Hepatic stellate cell (primary cell): ENCODE measurements at regions not wholly inside any gene's neighbourhood (a gene's known extent, or its start where the extent isn't known, plus 50 kb on each side); places are given as distances from the start of the nearest gene placed in this dataset.

Experiments
- DNase-seq: peaks from one replicate; pipeline ENCODE4 v3.0.0; 2011; ENCODE audit warnings: low spot score

GRCh38 chr15:81524496-81524895 lies 150.5 kb upstream of the TMC3 start:
- no peak for DNase-seq

DNA sequence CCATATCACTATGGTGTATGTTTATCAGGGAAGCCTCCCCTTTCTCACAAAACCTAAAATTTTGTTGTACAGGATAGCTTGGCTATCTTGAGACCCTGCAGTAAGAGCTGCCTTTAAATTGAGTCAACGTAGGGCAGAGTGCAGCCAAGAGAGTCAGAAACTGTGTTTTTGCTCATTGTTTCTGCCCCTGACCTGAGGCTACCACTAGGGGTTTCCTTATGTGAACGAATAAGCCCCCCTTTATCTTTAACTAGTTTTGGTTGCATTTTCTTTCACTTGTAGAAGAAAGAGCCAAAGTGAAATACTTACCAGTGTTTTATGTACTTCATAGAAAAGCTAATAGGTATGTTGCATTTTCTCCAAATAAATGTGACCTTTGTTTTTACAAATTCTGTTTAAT lies 149.9 kb upstream of the TMC3 start:
- no peak for DNase-seq

DNA sequence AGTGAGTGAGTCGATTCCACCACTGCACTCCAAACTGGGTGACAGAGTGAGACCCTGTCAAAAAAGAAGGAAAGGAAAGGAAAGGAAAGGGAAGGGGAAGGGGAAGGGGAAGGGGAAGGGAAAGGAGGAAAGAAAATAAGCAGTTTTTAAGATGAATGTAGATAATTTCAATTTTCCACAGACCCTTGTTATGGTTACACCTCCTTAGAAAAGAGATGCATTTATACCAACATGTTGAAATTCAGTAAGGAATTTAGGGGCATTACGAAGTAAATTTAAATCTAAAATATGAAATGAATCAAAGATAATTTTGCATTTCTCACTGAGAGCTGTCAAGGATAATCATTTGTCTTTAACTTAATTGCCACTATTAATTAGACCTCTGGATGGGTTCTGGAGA lies 146.5 kb upstream of the TMC3 start:
- DNase-seq = no peak

GRCh38 chr15:81516461-81516860 lies 142.4 kb upstream of the TMC3 start:
- DNase-seq = no peak

- no peak for DNase-seq
Observed at GRCh38 chr15:81516012-81516411, 142.0 kb upstream of the TMC3 start.

- DNase-seq = no peak
Observed at GRCh38 chr15:81514725-81515124, 140.7 kb upstream of the TMC3 start.

GRCh38 chr15:81511138-81511537 lies 137.1 kb upstream of the TMC3 start:
- DNase-seq = no peak

- DNase-seq = no peak
Observed at GRCh38 chr15:81507831-81508230, 133.8 kb upstream of the TMC3 start.

GRCh38 chr15:81506936-81507335 lies 132.9 kb upstream of the TMC3 start:
- DNase-seq = no peak

GRCh38 chr15:81506071-81506470 lies 132.1 kb upstream of the TMC3 start:
- no peak for DNase-seq

- DNase-seq = peak; percentile 24
Observed at GRCh38 chr15:81504170-81504905, 130.3 kb upstream of the TMC3 start.

DNA sequence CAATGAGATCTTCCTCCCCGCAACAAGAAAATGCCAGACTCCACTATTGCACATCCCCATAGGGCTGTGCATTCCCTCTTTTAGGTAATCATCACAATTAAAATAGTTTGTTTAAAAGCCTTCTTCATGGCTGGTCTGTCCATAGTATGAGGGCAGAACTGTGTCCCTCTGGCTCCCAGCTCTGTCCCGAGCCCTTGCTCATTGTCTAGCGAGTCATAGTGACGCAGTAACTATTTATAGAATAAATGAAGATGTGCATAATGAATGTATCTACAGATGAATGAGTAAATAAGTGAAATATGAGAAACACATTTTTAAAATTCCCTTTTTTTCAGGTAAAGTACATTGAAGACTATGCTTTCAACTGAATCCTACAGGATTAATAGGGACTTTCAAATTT lies 128.4 kb upstream of the TMC3 start:
- no peak for DNase-seq

DNA sequence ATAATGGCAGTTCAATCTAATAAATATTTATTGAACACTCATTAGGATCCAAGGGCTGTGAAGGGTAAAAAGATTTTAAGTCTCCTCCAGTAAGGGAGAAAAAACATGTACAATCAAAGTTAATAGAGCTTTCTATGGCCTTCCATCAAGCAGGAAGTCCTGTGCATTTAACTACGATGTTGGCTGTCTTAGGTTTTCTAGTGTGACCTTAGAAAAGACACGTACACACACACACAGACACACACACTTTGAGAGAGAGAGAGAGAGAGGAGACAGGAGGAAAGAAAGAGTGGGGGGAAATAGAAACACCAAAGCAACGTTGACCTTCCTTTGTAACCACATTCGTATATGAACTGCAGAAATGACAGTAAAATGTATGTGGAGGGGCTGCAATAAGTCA lies 126.1 kb upstream of the TMC3 start:
- DNase-seq = no peak

DNA sequence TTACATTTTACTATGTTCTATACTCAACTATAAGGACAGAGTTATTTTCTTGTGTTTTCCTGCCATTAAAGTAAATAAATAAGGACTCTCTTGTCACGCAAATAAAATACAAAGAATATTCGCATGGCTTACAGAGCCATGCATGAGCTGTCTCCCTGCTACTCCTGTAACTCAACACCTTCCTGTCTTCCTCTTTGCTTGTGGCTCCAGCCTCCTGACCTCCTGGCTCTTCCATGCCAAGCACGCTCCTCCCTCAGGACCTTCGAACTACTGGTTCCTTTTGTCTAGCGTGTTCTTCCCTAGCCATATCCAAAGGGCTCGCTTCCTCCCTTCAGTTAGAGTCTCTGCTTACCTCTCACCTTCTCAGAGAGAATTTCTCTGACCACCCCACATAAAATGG lies 124.3 kb upstream of the TMC3 start:
- DNase-seq = no peak

GRCh38 chr15:81497238-81497637 lies 123.2 kb upstream of the TMC3 start:
- no peak for DNase-seq

DNA sequence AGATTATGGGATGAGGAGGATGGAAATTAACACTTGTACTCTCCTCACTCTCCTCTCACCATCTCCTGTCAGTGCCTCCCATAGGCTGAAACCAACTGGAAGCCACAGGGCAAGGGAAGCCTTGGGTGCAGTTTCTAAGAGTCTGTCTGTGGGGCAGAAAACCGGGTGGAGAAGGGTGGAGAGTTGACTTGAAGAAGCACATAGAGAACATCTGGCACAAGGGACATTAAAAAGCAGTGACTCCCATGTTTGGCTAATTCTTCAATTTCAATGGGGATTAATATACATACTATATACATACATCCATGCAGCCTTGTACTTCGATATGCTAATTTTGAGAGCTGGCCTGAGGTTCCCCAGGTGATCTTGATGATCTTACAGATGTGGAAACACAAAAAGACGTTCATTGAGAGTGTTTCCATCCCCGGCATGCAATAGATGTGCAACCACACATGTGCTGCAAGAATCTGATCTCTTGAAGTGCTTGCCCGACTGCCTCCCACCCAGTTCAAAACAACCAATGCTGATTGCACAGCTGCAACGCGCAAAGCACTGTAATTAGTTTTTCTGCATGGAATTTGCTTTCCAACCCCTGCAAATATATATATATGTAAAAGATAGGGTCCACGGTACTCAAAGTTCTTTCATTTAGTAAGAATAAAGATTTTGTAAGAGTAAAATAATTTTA lies 121.9 kb upstream of the TMC3 start:
- DNase-seq = no peak

GRCh38 chr15:81492969-81493645 lies 119.1 kb upstream of the TMC3 start:
- DNase-seq = no peak

DNA sequence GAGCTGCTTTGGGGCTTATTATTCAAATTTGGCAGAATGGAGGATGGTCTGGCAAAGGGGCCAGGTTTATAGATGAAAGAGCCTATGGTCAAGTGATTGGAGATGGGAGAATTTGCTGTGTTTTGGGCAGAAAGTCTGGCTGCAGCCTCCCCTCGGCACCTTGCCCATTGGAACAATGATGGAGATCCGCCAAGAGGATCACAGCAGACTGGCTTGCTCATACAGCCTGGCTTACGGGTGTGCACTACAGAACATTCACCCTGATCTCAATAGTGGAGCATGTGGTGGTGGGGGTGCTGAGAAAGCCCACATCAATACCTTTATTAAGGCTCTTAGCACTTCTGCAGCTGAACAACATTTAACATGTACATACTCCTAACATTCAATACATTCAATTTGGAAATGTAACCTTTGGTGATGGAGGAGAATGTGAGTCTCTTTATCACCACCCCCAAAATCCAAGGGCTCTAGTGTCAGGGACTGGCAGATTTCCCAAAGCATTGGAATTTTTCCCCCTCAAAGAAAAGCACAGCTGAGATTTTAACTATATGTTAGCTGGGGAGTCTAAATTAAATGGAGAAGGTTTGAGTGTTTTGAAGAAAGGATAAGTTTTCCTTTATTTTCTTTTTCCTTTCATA lies 118.4 kb upstream of the TMC3 start:
- DNase-seq = no peak

GRCh38 chr15:81491414-81492096 lies 117.5 kb upstream of the TMC3 start:
- no peak for DNase-seq

DNA sequence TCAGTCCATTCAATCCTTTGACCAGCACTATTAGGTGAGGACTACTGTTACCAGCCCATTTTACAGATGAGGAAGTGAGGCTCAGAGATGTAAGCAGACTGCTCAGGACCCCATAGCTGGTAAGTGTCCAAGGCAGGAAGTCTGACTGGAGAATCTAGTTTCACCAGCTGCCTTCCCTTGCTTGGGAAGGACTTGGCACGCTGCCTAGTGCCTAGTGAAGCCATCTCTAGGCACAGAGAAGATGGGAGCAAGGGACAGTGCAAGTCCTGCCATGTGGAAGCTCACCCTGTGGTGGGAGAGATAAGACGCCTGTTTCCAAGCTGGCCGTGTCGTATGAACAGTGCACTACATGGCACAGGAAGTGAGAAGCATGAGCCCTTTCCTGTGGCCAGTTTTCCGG lies 111.8 kb upstream of the TMC3 start:
- DNase-seq = no peak

- no peak for DNase-seq
Observed at GRCh38 chr15:81484086-81484955, 110.3 kb upstream of the TMC3 start.
